ENCODE measurements at regions not wholly inside any gene's neighbourhood (a gene's known extent, or its start where the extent isn't known, plus 50 kb on each side); places are given as distances from the start of the nearest gene placed in this dataset.

- no peak for DNase-seq (ENCODE audit: low read depth in 1 of 2, low spot score in 1 of 2)
- Histone ChIP-seq H3K27me3 (ENCODE audit: insufficient read depth, poor library complexity, severe bottlenecking) (no peaks in the 10 kb centered on the region), H3K4me3 (replicated peaks; ENCODE audit: insufficient read depth, low read length) (no peak overlapping the region), H3K27ac (replicated peaks) (no peak overlapping the region)
- no peak for TF ChIP-seq POLR2AphosphoS5 (IDR thresholded peaks at IDR 0.05; ENCODE audit: low read depth)
Measured at GRCh38 chr2:48140586-48140985, 173.9 kb upstream of the FOXN2 start.

GRCh38 chr2:48144777-48145176, 169.7 kb upstream of the FOXN2 start:
- no peak for DNase-seq (ENCODE audit: low read depth in 1 of 2, low spot score in 1 of 2)
- Histone ChIP-seq H3K4me3 (replicated peaks; ENCODE audit: insufficient read depth, low read length) (no peak overlapping the region), H3K27me3 (ENCODE audit: insufficient read depth, poor library complexity, severe bottlenecking) (no peaks in the 10 kb centered on the region), H3K27ac (replicated peaks) (no peak overlapping the region)
- no peak for TF ChIP-seq SPI1 (IDR thresholded peaks at IDR 0.05; ENCODE audit: borderline replicate concordance, low read depth)
- TF ChIP-seq, protein P1, sequence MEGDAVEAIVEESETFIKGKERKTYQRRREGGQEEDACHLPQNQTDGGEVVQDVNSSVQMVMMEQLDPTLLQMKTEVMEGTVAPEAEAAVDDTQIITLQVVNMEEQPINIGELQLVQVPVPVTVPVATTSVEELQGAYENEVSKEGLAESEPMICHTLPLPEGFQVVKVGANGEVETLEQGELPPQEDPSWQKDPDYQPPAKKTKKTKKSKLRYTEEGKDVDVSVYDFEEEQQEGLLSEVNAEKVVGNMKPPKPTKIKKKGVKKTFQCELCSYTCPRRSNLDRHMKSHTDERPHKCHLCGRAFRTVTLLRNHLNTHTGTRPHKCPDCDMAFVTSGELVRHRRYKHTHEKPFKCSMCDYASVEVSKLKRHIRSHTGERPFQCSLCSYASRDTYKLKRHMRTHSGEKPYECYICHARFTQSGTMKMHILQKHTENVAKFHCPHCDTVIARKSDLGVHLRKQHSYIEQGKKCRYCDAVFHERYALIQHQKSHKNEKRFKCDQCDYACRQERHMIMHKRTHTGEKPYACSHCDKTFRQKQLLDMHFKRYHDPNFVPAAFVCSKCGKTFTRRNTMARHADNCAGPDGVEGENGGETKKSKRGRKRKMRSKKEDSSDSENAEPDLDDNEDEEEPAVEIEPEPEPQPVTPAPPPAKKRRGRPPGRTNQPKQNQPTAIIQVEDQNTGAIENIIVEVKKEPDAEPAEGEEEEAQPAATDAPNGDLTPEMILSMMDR (IDR thresholded peaks at IDR 0.05; ENCODE audit: insufficient read depth, low read length) = no peak
- TF ChIP-seq POLR2AphosphoS5 (IDR thresholded peaks at IDR 0.05; ENCODE audit: low read depth) = no peak
- TF ChIP-seq REST (IDR thresholded peaks at IDR 0.05; ENCODE audit: insufficient replicate concordance, low read depth) = no peak
- no peak for TF ChIP-seq GABPA (IDR thresholded peaks at IDR 0.05; ENCODE audit: low read depth)

DNA sequence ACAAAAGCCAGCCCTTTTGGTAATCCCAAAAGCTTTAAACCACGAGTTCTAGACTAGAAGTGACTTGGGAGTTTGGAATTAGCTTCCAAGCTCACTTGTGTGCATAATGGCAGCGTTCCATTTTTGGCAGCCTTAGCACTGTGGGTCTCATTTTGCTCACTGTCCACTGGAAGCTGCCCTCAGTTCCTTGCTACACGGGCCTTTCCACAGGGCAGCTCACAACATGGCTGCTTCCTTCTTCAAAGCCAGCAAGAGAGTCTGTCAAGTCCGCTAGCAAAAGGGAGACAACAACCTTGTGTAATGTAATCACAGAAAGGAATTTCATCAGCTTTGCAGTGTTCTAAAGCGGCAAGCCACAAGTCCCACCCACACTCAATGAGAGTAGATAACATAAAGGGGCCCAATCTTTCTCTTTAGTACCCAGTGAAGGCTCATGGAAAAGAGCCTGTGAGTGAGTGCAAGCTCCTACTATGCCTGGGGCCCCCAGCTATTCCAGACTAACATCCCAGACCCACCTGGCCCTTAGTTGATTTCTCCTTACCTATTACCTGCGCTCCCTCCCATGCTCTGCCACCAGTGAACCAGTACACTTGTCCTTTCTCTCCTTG, 168.5 kb upstream of the FOXN2 start:
- H3K4me3 ChIP-seq (replicated peaks; ENCODE audit: insufficient read depth, low read length) = no peak overlapping the region
- no peaks in the 10 kb centered on the region for H3K27me3 ChIP-seq (ENCODE audit: insufficient read depth, poor library complexity, severe bottlenecking)
- peak overlapping the region; percentile 79 for H3K27ac ChIP-seq (replicated peaks)
- TF ChIP-seq REST (IDR thresholded peaks at IDR 0.05; ENCODE audit: insufficient replicate concordance, low read depth) (no peak), POLR2AphosphoS5 (IDR thresholded peaks at IDR 0.05; ENCODE audit: low read depth) (peak; percentile 59)
- DNase-seq (ENCODE audit: low read depth in 1 of 2, low spot score in 1 of 2) = peak; percentile 47 to 73

- H3K27ac ChIP-seq (replicated peaks) = peak overlapping the region; percentile 79
Measured at GRCh38 chr2:48146552-48146951, 167.9 kb upstream of the FOXN2 start.

More at GRCh38 chr2:48146552-48146951, 167.9 kb upstream of the FOXN2 start:
- TF ChIP-seq REST (IDR thresholded peaks at IDR 0.05; ENCODE audit: insufficient replicate concordance, low read depth) (no peak), SPI1 (IDR thresholded peaks at IDR 0.05; ENCODE audit: borderline replicate concordance, low read depth) (no peak), GABPA (IDR thresholded peaks at IDR 0.05; ENCODE audit: low read depth) (no peak), POLR2AphosphoS5 (IDR thresholded peaks at IDR 0.05; ENCODE audit: low read depth) (no peak)
- TF ChIP-seq, protein P1 (IDR thresholded peaks at IDR 0.05; ENCODE audit: insufficient read depth, low read length) = no peak
- Histone ChIP-seq H3K27me3 (ENCODE audit: insufficient read depth, poor library complexity, severe bottlenecking) (no peaks in the 10 kb centered on the region), H3K4me3 (replicated peaks; ENCODE audit: insufficient read depth, low read length) (no peak overlapping the region)
- no peak for DNase-seq (ENCODE audit: low read depth in 1 of 2, low spot score in 1 of 2)
